Stimulated activated memory B cell treated with anti-CD40 and anti-IgM and Interleukin-4, amounts not matched to agents 10 μg/mL and 1 μg/mL and 100 μg/mL, for 72 hours (primary cell): ENCODE measurements at regions not wholly inside any gene's neighbourhood (a gene's known extent, or its start where the extent isn't known, plus 50 kb on each side); places are given as distances from the start of the nearest gene placed in this dataset.

Experiments used
- ATAC-seq: fragments of 150-1000 bp; cut with Tn5 transposase; 2 replicates; pipeline ENCODE4 v1.10.0; 2021
- H3K27ac Mint-ChIP-seq: one replicate; pipeline ENCODE4 v1.8.0; 2022; ENCODE audit warnings: mild to moderate bottlenecking, mixed read lengths
- H3K27me3 Mint-ChIP-seq: one replicate; pipeline ENCODE4 v1.8.0; 2022; ENCODE audit warnings: mixed read lengths
- H3K36me3 Mint-ChIP-seq: one replicate; pipeline ENCODE4 v1.8.0; 2022; ENCODE audit warnings: mixed read lengths
- H3K4me1 Mint-ChIP-seq: one replicate; pipeline ENCODE4 v1.8.0; 2022; ENCODE audit warnings: mixed read lengths
- H3K4me3 Mint-ChIP-seq: one replicate; pipeline ENCODE4 v1.8.0; 2022; ENCODE audit warnings: mild to moderate bottlenecking, moderate library complexity, mixed read lengths
- H3K9me3 Mint-ChIP-seq: one replicate; pipeline ENCODE4 v1.8.0; 2022; ENCODE audit warnings: mixed read lengths

DNA sequence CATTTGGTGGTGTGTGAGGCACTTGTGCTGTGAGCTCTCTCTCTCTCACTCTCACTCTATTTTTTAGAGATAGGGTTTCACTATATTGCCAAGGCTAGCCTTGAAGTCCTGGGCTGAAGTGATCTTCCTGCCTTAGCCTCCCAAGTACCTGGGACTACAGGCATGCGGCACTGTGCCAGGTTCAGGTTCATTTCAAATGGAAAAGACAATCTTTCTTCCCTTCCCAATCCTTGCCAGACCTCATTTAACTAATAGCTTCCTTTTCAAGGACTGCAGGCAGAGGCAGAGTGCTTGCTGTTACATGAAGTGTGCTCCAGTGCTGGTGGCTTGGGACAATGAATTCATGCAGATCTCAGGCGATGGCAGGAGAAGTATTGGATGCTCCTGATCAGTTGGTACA is 73.2 kb upstream of the BICD1 start:
- no peaks in the 10 kb centered on the region for H3K27me3 Mint-ChIP-seq
- no peaks in the 10 kb centered on the region for H3K36me3 Mint-ChIP-seq
- H3K4me3 Mint-ChIP-seq, result no peak overlapping the region
- ATAC-seq, result no peak
- no peaks in the 10 kb centered on the region for H3K9me3 Mint-ChIP-seq
- peaks cover 11% of the 10 kb centered on the region for H3K4me1 Mint-ChIP-seq
- no peak overlapping the region for H3K27ac Mint-ChIP-seq

- Mint-ChIP-seq H3K27ac (no peak overlapping the region), H3K9me3 (no peaks in the 10 kb centered on the region), H3K4me3 (no peak overlapping the region), H3K36me3 (no peaks in the 10 kb centered on the region), H3K4me1 (peaks cover 11% of the 10 kb centered on the region), H3K27me3 (no peaks in the 10 kb centered on the region)
- ATAC-seq, result no peak
These were observed 72.6 kb upstream of the BICD1 start for GRCh38 chr12:32034045-32034444.

- H3K27me3 Mint-ChIP-seq, result no peaks in the 10 kb centered on the region
- no peak overlapping the region for H3K4me3 Mint-ChIP-seq
- no peak for ATAC-seq
- no peak overlapping the region for H3K27ac Mint-ChIP-seq
- no peaks in the 10 kb centered on the region for H3K9me3 Mint-ChIP-seq
- no peaks in the 10 kb centered on the region for H3K36me3 Mint-ChIP-seq
- no peaks in the 10 kb centered on the region for H3K4me1 Mint-ChIP-seq
These were observed 70.0 kb upstream of the BICD1 start for GRCh38 chr12:32036477-32037263.

DNA sequence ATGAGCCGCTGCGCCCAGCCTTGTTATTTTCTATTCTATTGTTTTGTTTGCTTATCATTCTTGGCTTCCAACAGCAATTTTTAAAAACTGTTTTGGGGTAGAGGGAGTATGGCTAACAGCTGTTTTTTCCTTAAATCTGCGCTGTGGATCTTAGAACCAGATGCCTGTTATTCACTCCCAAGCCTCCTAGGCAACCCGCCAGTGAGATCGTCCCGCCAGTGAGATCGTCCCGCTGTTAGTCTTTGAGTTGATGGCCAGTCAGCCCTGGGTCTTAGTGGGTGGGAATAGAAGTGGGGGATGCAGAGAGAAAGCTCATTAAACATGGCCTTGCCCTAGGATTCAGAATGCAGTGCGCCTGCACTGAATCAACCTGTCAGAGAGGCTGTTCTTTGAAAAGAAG is 67.3 kb upstream of the BICD1 start:
- H3K4me3 Mint-ChIP-seq, result no peak overlapping the region
- no peak for ATAC-seq
- peaks cover 6% of the 10 kb centered on the region for H3K9me3 Mint-ChIP-seq
- no peaks in the 10 kb centered on the region for H3K4me1 Mint-ChIP-seq
- H3K27ac Mint-ChIP-seq, result no peak overlapping the region
- H3K36me3 Mint-ChIP-seq, result no peaks in the 10 kb centered on the region
- no peaks in the 10 kb centered on the region for H3K27me3 Mint-ChIP-seq

GRCh38 chr12:32039917-32040575 is 66.6 kb upstream of the BICD1 start:
- no peaks in the 10 kb centered on the region for H3K4me1 Mint-ChIP-seq
- no peak overlapping the region for H3K27ac Mint-ChIP-seq
- H3K9me3 Mint-ChIP-seq, result peaks cover 6% of the 10 kb centered on the region
- no peaks in the 10 kb centered on the region for H3K36me3 Mint-ChIP-seq
- no peak overlapping the region for H3K4me3 Mint-ChIP-seq
- no peak for ATAC-seq
- no peaks in the 10 kb centered on the region for H3K27me3 Mint-ChIP-seq

DNA sequence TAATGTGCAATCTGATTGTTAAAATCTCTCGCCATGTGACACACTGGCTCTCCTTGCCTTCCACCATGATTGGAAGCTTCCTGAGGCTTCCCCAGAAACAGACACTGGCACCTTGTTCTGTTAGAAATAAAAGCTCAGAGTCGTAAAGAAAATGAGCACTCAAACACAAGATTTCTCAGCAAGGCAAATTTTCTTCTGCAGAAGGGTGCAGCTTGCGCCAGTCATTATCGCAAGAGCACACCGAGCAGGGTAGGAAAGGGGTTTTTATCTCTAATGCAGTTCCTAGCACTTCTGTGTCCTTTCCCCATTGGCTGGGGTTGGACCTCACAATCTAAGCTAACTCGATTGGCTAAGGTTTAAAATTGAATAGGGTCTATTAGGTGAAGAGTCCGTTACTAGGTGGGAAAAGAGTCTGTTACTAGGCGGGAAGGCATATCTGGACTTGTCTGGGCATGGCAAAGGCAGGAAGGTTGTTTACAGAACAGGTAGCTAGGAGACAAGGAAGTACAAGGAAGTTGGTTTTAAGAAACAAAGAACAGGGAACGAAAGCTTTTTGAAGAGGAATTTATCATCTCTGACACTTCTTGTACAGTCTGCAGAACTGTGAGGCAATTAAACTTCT is 62.6 kb upstream of the BICD1 start:
- H3K4me1 Mint-ChIP-seq, result no peaks in the 10 kb centered on the region
- H3K27me3 Mint-ChIP-seq, result no peaks in the 10 kb centered on the region
- H3K36me3 Mint-ChIP-seq, result no peaks in the 10 kb centered on the region
- H3K27ac Mint-ChIP-seq, result no peak overlapping the region
- peaks cover 6% of the 10 kb centered on the region for H3K9me3 Mint-ChIP-seq
- H3K4me3 Mint-ChIP-seq, result no peak overlapping the region
- ATAC-seq, result no peak

- peaks cover 7% of the 10 kb centered on the region for H3K4me1 Mint-ChIP-seq
- no peak overlapping the region for H3K4me3 Mint-ChIP-seq
- no peaks in the 10 kb centered on the region for H3K27me3 Mint-ChIP-seq
- no peak overlapping the region for H3K27ac Mint-ChIP-seq
- no peaks in the 10 kb centered on the region for H3K36me3 Mint-ChIP-seq
- H3K9me3 Mint-ChIP-seq, result peaks cover 6% of the 10 kb centered on the region
- no peak for ATAC-seq
These were observed 59.1 kb upstream of the BICD1 start for GRCh38 chr12:32047357-32048212.

DNA sequence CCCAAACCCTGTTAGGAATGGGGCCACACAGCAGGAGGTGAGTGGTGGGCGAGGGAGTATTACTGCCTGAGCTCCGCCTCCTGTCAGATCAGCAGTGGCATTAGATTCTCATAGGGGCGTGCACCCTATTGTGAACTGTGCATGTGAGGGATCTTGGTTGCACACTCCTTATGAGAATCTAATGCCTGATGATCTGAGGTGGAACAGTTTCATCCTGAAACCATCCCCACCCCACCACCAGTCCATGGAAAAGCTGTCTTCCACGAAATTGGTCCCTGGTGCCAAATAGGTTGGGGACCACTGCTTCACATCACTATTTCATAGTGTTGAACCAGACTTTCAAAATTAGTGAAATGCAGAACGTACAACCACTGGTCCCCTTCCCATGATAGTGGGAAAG is 57.9 kb upstream of the BICD1 start:
- Mint-ChIP-seq H3K27me3 (no peaks in the 10 kb centered on the region), H3K27ac (no peak overlapping the region), H3K36me3 (no peaks in the 10 kb centered on the region), H3K9me3 (peaks cover 6% of the 10 kb centered on the region), H3K4me1 (peaks cover 7% of the 10 kb centered on the region), H3K4me3 (no peak overlapping the region)
- no peak for ATAC-seq

DNA sequence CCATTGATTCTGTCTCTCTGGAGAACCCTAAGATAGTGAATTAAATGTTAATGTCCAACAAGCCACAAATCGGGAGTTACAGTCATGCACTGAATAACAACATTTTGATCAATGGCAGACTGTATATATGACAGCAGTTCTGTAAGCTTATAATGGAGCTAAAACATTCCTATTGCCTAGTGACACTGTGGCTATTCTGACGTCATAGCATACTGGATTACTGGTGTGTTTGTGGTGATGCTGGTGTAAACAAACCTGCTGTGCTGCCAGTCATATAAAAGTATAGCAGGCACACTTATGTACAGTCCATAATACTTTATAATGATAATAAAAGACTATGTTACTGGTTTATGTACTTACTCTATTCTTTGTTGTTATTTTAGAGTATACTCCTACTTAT is 56.7 kb upstream of the BICD1 start:
- Mint-ChIP-seq H3K27ac (no peak overlapping the region), H3K9me3 (peaks cover 3% of the 10 kb centered on the region), H3K4me1 (peaks cover 7% of the 10 kb centered on the region), H3K27me3 (no peaks in the 10 kb centered on the region), H3K4me3 (no peak overlapping the region), H3K36me3 (no peaks in the 10 kb centered on the region)
- no peak for ATAC-seq

DNA sequence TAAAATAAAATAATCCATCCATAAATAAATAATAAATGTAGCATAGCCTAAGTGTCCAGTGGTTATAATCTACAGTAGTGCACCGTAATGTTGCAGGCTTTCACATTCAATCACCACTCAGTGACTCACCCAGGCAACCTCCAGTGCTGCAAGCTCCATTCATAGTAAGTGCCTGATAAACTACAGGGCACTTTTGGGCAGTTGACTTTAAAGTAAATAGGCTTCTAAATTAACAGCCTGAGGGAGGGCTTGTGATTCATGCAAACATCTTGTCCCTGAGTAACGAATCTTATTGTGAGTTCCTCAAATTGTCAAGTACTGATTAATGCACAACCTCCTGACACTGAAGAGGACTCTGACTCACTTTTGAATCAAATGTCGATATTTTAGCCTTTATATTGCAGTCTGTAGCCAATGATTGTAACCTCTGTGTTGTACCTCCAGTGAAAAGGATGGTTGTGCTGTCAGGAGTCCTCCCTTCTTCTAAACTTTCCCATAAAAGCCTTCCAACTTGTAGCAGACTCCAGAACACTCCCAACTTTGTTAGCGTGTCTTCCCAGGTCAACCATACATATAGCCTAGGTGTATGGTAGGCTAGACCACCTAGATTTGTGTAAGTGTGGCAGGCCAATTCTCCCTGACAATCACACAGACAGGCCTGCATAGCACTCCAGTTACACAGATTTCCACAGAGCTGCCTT is 55.0 kb upstream of the BICD1 start:
- Mint-ChIP-seq H3K4me1 (peaks cover 7% of the 10 kb centered on the region), H3K36me3 (no peaks in the 10 kb centered on the region), H3K27ac (peak overlapping the region; percentile 39), H3K9me3 (peaks cover 3% of the 10 kb centered on the region), H3K27me3 (no peaks in the 10 kb centered on the region), H3K4me3 (no peak overlapping the region)
- ATAC-seq, result no peak

- ATAC-seq, result no peak
- Mint-ChIP-seq H3K36me3 (no peaks in the 10 kb centered on the region), H3K27ac (peak overlapping the region; percentile 39), H3K4me1 (peaks cover 7% of the 10 kb centered on the region), H3K4me3 (no peak overlapping the region), H3K9me3 (peaks cover 3% of the 10 kb centered on the region), H3K27me3 (no peaks in the 10 kb centered on the region)
These were observed 54.4 kb upstream of the BICD1 start for GRCh38 chr12:32052212-32052713.

GRCh38 chr12:32053881-32054624 is 52.6 kb upstream of the BICD1 start:
- ATAC-seq, result no peak
- H3K9me3 Mint-ChIP-seq, result peaks cover 3% of the 10 kb centered on the region
- no peaks in the 10 kb centered on the region for H3K36me3 Mint-ChIP-seq
- peaks cover 7% of the 10 kb centered on the region for H3K4me1 Mint-ChIP-seq
- no peaks in the 10 kb centered on the region for H3K27me3 Mint-ChIP-seq
- no peak overlapping the region for H3K27ac Mint-ChIP-seq
- H3K4me3 Mint-ChIP-seq, result no peak overlapping the region
